Endodermal cell (in vitro differentiated cells): ENCODE measurements at regions not wholly inside any gene's neighbourhood (a gene's known extent, or its start where the extent isn't known, plus 50 kb on each side); places are given as distances from the start of the nearest gene placed in this dataset.

Source experiments
- DNase-seq: peaks from one replicate; pipeline ENCODE4 v3.0.0-alpha.2; 2017
- H3K27ac ChIP-seq: 2 replicates; pipeline ENCODE4 v1.5.1; 2013; ENCODE audit warnings: mild to moderate bottlenecking, low read depth, low read length, moderate library complexity
- H3K27me3 ChIP-seq: 2 replicates; pipeline ENCODE4 v1.6.1; 2013; ENCODE audit warnings: mild to moderate bottlenecking, low read length, moderate library complexity; ENCODE audit not compliant: insufficient read depth, control insufficient read depth, poor library complexity, severe bottlenecking
- H3K36me3 ChIP-seq: 2 replicates; pipeline ENCODE4 v1.7.0; 2013; ENCODE audit warnings: mild to moderate bottlenecking, low read length, moderate library complexity; ENCODE audit not compliant: control insufficient read depth, insufficient read depth
- H3K4me1 ChIP-seq: one replicate; pipeline ENCODE4 v1.7.0; 2013; ENCODE audit warnings: low read length; ENCODE audit not compliant: control insufficient read depth, insufficient read depth
- H3K4me3 ChIP-seq: 2 replicates; pipeline ENCODE4 v1.5.1; 2013; ENCODE audit warnings: mild to moderate bottlenecking, low read length, moderate library complexity
- H3K9ac ChIP-seq: 2 replicates; pipeline ENCODE4 v1.6.1; 2013; ENCODE audit warnings: mild to moderate bottlenecking, low read length, moderate library complexity; ENCODE audit not compliant: poor library complexity, severe bottlenecking; ENCODE audit errors: extremely low read depth
- H3K9me3 ChIP-seq: 2 replicates; pipeline ENCODE4 v1.6.1; 2013; ENCODE audit warnings: mild to moderate bottlenecking, low read length, moderate library complexity; ENCODE audit not compliant: control insufficient read depth
- H3K27ac Mint-ChIP-seq: 2 replicates; pipeline ENCODE4 v1.8.0; 2020; ENCODE audit warnings: mixed read lengths
- H3K27me3 Mint-ChIP-seq: 2 replicates; pipeline ENCODE4 v1.8.0; 2021; ENCODE audit warnings: mild to moderate bottlenecking, mixed read lengths; ENCODE audit not compliant: insufficient read depth
- H3K36me3 Mint-ChIP-seq: 2 replicates; pipeline ENCODE4 v1.8.0; 2020; ENCODE audit warnings: low read depth, mixed read lengths
- H3K4me1 Mint-ChIP-seq: 2 replicates; pipeline ENCODE4 v1.8.0; 2020; ENCODE audit warnings: mixed read lengths
- H3K4me3 Mint-ChIP-seq: 2 replicates; pipeline ENCODE4 v1.8.0; 2020; ENCODE audit warnings: mild to moderate bottlenecking, moderate library complexity, mixed read lengths
- H3K9me3 Mint-ChIP-seq: 2 replicates; pipeline ENCODE4 v1.8.0; 2020; ENCODE audit warnings: mild to moderate bottlenecking, mixed read lengths
- CTCF ChIP-seq: fragments of 200-600 bp; sonication (generic); conservative IDR thresholded peaks from 2 replicates; pipeline ENCODE4 v1.5.0; 2021; ENCODE audit warnings: antibody characterized with exemption, mild to moderate bottlenecking
- WGBS, 2 experiments: methylation state at CpG; one replicate each; pipeline versions ENCODE4 v1.1.5 to v1.1.7; 2013; ENCODE audit warnings: missing lambda C conversion rate in 2 of 2, mixed read lengths in 1 of 2; ENCODE audit not compliant: insufficient coverage in 1 of 2, insufficient read length in 1 of 2; 5-methylcytosine and 5-hydroxymethylcytosine counted together

GRCh38 chr3:124634210-124635168 lies 95.8 kb upstream of the UMPS start:
- no peaks in the 10 kb centered on the region for H3K4me1 ChIP-seq
- H3K9ac ChIP-seq = no peak overlapping the region
- H3K36me3 ChIP-seq = no peaks in the 10 kb centered on the region
- no peak overlapping the region for H3K4me3 ChIP-seq
- no peaks in the 10 kb centered on the region for H3K27me3 Mint-ChIP-seq
- H3K4me1 Mint-ChIP-seq = peaks cover 40% of the 10 kb centered on the region
- H3K4me3 Mint-ChIP-seq = no peak overlapping the region
- WGBS, 2 experiments = 86 to 92% methylated on average over 10 to 15 of the region's 15 CpGs
- no peak for TF ChIP-seq CTCF
- H3K36me3 Mint-ChIP-seq = no peaks in the 10 kb centered on the region
- H3K27ac ChIP-seq = no peak overlapping the region
- peak; percentile 63 for DNase-seq
- no peaks in the 10 kb centered on the region for H3K27me3 ChIP-seq
- no peaks in the 10 kb centered on the region for H3K9me3 Mint-ChIP-seq
- H3K9me3 ChIP-seq = no peaks in the 10 kb centered on the region
- H3K27ac Mint-ChIP-seq = no peak overlapping the region

GRCh38 chr3:124635169-124635539 lies 95.1 kb upstream of the UMPS start:
- Histone ChIP-seq H3K9ac (no peak overlapping the region), H3K4me1 (no peaks in the 10 kb centered on the region), H3K9me3 (no peaks in the 10 kb centered on the region), H3K4me3 (no peak overlapping the region), H3K27ac (no peak overlapping the region), H3K27me3 (no peaks in the 10 kb centered on the region), H3K36me3 (no peaks in the 10 kb centered on the region)
- Mint-ChIP-seq H3K9me3 (no peaks in the 10 kb centered on the region), H3K27me3 (no peaks in the 10 kb centered on the region), H3K4me1 (peaks cover 38% of the 10 kb centered on the region), H3K36me3 (no peaks in the 10 kb centered on the region), H3K4me3 (no peak overlapping the region), H3K27ac (no peak overlapping the region)
- TF ChIP-seq CTCF = no peak
- 100% methylated on average over 1 of the region's 1 CpG; no CpG with 5 or more reads in 1 of the 2 experiments for WGBS, 2 experiments
- DNase-seq = no peak

GRCh38 chr3:124636101-124636862 lies 94.0 kb upstream of the UMPS start:
- no peaks in the 10 kb centered on the region for H3K27me3 Mint-ChIP-seq
- TF ChIP-seq CTCF = peak; percentile 65
- Histone ChIP-seq H3K9ac (no peak overlapping the region), H3K4me3 (no peak overlapping the region), H3K27ac (no peak overlapping the region), H3K9me3 (no peaks in the 10 kb centered on the region), H3K4me1 (no peaks in the 10 kb centered on the region), H3K36me3 (no peaks in the 10 kb centered on the region), H3K27me3 (no peaks in the 10 kb centered on the region)
- peak; percentile 55 for DNase-seq
- H3K27ac Mint-ChIP-seq = no peak overlapping the region
- no peaks in the 10 kb centered on the region for H3K36me3 Mint-ChIP-seq
- no peak overlapping the region for H3K4me3 Mint-ChIP-seq
- H3K4me1 Mint-ChIP-seq = peaks cover 33% of the 10 kb centered on the region
- no peaks in the 10 kb centered on the region for H3K9me3 Mint-ChIP-seq
- WGBS, 2 experiments = 67 to 94% methylated on average over 2 to 4 of the region's 5 CpGs
